ENCODE measurements at regions not wholly inside any gene's neighbourhood (a gene's known extent, or its start where the extent isn't known, plus 50 kb on each side); places are given as distances from the start of the nearest gene placed in this dataset.
A peak's percentile ranks its signal among the peaks of the same experiment; 100 is the strongest.
"Not testable (repeated sequence)": the region's sequence is repeated elsewhere in the genome, so short reads cannot be mapped to it uniquely, and the experiment has no call there.

DNA sequence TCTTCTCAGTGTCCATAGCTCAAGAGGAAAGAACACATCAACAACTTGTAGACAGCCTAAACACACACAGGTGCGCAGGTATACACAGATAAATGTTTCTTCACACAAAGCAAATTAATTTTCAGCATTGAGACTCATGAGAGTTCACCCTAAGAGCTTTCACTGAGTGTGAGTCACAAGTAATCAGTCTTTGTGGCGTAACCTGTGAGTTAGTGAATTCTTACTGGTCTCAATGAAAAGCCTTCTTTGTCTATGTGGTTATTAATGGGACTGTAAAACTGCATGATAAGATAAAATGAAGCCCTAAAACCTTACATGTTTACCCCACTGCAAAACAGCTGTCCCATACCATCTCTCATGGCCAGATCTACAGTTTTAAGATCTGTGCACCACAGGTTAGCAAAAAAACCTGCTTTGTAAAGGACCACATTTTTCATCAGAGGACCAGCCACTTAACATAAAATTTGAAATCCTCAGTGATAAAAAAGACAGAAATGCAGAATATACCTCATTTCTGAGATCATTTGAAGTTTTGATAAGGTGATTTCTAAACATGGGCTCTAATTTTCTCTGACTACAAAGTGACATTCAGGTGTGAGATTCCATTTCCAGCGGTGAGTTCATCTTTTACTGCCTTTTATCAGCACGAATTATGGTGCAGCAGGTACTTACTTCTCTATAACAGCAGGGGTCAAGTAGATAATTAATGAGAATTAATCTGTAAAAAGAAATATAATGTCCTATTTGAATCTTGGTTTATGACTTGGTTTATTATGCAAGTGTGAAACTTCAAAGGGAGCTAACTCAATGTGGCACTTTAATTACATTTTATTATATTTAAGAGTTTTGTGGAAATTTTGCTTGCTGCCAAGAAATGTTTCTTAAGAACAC, 335.7 kb upstream of the PIK3R1 start:
- Histone ChIP-seq H3K27ac (ENCODE audit: low read depth, low read length) (no peak overlapping the region), H3K9me3 (ENCODE audit: low read length) (no peaks in the 10 kb centered on the region), H3K36me3 (ENCODE audit: insufficient read depth, low read length) (no peaks in the 10 kb centered on the region), H3K4me3 (ENCODE audit: low read length) (no peak overlapping the region), H3K4me1 (ENCODE audit: insufficient read depth, low read length) (no peaks in the 10 kb centered on the region), H3K27me3 (ENCODE audit: insufficient read depth, low read length, poor library complexity, severe bottlenecking) (no peaks in the 10 kb centered on the region)
- H3K27me3 Mint-ChIP-seq: peaks cover 3 to 25% of the 10 kb centered on the region in 2 donors
- no peak overlapping the region for H3K27ac Mint-ChIP-seq
- peaks cover 0 to 2% (median 0%) of the 10 kb centered on the region in 5 donors for H3K9me3 Mint-ChIP-seq
- ChIA-PET POLR2A (no interaction called here), CTCF (no interaction called here)
- DNase-seq: no peak
- H3K36me3 Mint-ChIP-seq: peaks cover 0 to 2% (median 0%) of the 10 kb centered on the region in 3 donors
- H3K4me3 Mint-ChIP-seq: no peak overlapping the region
- no peaks in the 10 kb centered on the region for H3K4me1 Mint-ChIP-seq

DNA sequence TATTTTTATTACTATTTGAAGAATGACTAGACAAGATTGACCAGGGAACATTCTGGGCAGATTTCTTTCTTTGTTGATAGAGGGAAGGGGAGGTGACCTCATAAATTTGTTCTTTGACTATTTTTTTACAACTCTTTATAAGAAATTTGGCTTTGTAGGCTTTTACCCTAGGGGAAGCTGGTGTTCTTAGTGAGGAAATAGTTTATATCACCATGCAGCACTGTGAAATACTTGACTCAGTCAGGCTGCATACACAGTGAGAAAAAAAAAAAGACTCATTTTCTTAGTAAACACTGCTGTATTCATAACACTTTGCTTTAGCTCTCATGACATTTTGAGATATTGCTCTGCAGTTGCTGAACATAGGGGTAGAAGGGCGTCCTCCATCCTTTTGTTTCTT, 336.6 kb upstream of the PIK3R1 start:
- no peak overlapping the region for H3K4me3 ChIP-seq (ENCODE audit: low read length)
- peaks cover 3 to 25% of the 10 kb centered on the region in 2 donors for H3K27me3 Mint-ChIP-seq

DNA sequence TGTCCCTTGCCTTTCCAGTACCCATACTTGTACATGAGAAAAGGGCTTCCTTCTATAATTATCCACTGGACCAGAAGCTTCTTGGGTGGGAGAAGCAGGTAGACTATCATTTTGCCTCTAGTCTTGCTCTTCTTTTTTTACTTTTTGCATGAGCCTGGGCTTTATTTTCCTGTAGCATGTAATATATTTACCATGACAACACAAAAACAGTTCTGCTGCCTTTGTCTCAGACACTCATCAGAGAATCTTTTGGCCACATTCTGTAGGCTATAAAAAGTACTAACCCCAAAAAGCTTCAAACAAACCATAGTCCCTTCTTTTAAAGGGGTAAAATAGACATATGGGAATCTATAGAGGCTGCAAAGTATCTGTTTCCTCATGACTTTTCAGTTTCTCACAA, 339.2 kb upstream of the PIK3R1 start:
- Mint-ChIP-seq H3K27me3 (peaks cover 3 to 29% of the 10 kb centered on the region in 2 donors), H3K36me3 (peaks cover 0 to 2% (median 0%) of the 10 kb centered on the region in 3 donors), H3K27ac (no peak overlapping the region), H3K4me1 (no peaks in the 10 kb centered on the region), H3K9me3 (peaks cover 0 to 2% (median 0%) of the 10 kb centered on the region in 5 donors), H3K4me3 (no peak overlapping the region)
- no peaks in the 10 kb centered on the region for H3K36me3 ChIP-seq (ENCODE audit: insufficient read depth, low read length)
- no peak for DNase-seq
- no peaks in the 10 kb centered on the region for H3K9me3 ChIP-seq (ENCODE audit: low read length)
- no peaks in the 10 kb centered on the region for H3K27me3 ChIP-seq (ENCODE audit: insufficient read depth, low read length, poor library complexity, severe bottlenecking)
- H3K4me1 ChIP-seq (ENCODE audit: insufficient read depth, low read length): no peaks in the 10 kb centered on the region
- no peak overlapping the region for H3K4me3 ChIP-seq (ENCODE audit: low read length)
- H3K27ac ChIP-seq (ENCODE audit: low read depth, low read length): no peak overlapping the region
- POLR2A ChIA-PET: no interaction called here
- CTCF ChIA-PET: no interaction called here

More for the DNA sequence above, 336.6 kb upstream of the PIK3R1 start:
- ChIA-PET CTCF (no interaction called here), POLR2A (no interaction called here)
- Mint-ChIP-seq H3K9me3 (peaks cover 0 to 2% (median 0%) of the 10 kb centered on the region in 5 donors), H3K4me3 (no peak overlapping the region), H3K27ac (peak overlapping the region in 1 of 8 donors; percentile 74), H3K4me1 (no peaks in the 10 kb centered on the region), H3K36me3 (peaks cover 0 to 2% (median 0%) of the 10 kb centered on the region in 3 donors)
- Histone ChIP-seq H3K36me3 (ENCODE audit: insufficient read depth, low read length) (no peaks in the 10 kb centered on the region), H3K9me3 (ENCODE audit: low read length) (no peaks in the 10 kb centered on the region), H3K4me1 (ENCODE audit: insufficient read depth, low read length) (no peaks in the 10 kb centered on the region), H3K27ac (ENCODE audit: low read depth, low read length) (no peak overlapping the region), H3K27me3 (ENCODE audit: insufficient read depth, low read length, poor library complexity, severe bottlenecking) (no peaks in the 10 kb centered on the region)
- DNase-seq: no peak

DNA sequence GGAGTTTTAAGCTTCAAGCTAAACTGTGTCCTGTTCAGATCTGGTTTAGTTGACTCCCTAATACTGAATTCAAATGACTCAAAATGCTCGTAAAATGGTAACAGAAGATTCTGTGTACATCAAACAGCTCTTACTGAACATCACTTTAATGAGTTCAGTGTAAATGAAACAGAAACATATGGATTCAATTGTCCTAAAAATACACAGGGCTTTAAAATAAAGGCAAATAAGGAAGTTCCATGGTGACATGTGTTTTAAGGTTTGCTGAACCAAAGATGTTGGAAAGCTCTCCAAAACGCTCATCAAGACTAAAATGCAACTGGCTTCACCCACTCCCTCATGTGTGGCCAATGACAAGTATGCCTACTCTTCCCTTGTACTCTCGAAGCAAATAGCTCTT, 340.0 kb upstream of the PIK3R1 start:
- Mint-ChIP-seq H3K36me3 (peaks cover 0 to 2% (median 0%) of the 10 kb centered on the region in 3 donors), H3K9me3 (peaks cover 0 to 2% (median 0%) of the 10 kb centered on the region in 5 donors), H3K4me3 (no peak overlapping the region), H3K4me1 (no peaks in the 10 kb centered on the region), H3K27me3 (peaks cover 1 to 24% of the 10 kb centered on the region in 2 donors), H3K27ac (no peak overlapping the region)
- H3K4me3 ChIP-seq (ENCODE audit: low read length): no peak overlapping the region
- H3K4me1 ChIP-seq (ENCODE audit: insufficient read depth, low read length): no peaks in the 10 kb centered on the region
- CTCF ChIA-PET: no interaction called here
- H3K27me3 ChIP-seq (ENCODE audit: insufficient read depth, low read length, poor library complexity, severe bottlenecking): no peaks in the 10 kb centered on the region
- DNase-seq: no peak
- no peaks in the 10 kb centered on the region for H3K9me3 ChIP-seq (ENCODE audit: low read length)
- H3K27ac ChIP-seq (ENCODE audit: low read depth, low read length): no peak overlapping the region
- POLR2A ChIA-PET: no interaction called here
- H3K36me3 ChIP-seq (ENCODE audit: insufficient read depth, low read length): no peaks in the 10 kb centered on the region

DNA sequence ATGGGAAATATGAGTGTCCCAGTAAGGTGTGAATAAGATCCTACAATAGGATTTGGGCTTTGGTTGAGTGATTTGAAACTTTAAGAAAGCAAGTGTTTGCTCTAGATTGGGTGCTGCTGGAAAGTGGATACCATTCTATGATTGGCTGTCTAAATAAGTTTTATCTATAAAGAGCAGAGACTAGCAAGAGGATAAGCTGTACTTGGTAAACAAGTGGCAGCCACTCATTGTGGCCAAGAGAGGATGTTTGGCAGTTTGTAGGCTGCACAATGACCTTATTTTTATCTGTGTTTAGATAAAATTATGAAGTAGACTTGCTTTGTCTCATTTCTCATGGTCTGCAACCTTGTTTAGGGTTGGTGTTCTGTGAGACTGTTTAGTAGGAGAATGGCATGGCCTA, 341.6 kb upstream of the PIK3R1 start:
- DNase-seq: no peak
- no peak overlapping the region for H3K4me3 Mint-ChIP-seq
- H3K9me3 Mint-ChIP-seq: peaks cover 0 to 2% (median 0%) of the 10 kb centered on the region in 5 donors
- H3K4me3 ChIP-seq (ENCODE audit: low read length): no peak overlapping the region
- H3K27ac ChIP-seq (ENCODE audit: low read depth, low read length): no peak overlapping the region
- no peaks in the 10 kb centered on the region for H3K4me1 ChIP-seq (ENCODE audit: insufficient read depth, low read length)
- H3K9me3 ChIP-seq (ENCODE audit: low read length): no peaks in the 10 kb centered on the region
- no peaks in the 10 kb centered on the region for H3K4me1 Mint-ChIP-seq
- peaks cover 4 to 20% of the 10 kb centered on the region in 2 donors for H3K27me3 Mint-ChIP-seq
- H3K27me3 ChIP-seq (ENCODE audit: insufficient read depth, low read length, poor library complexity, severe bottlenecking): no peaks in the 10 kb centered on the region
- ChIA-PET CTCF (no interaction called here), POLR2A (no interaction called here)
- no peaks in the 10 kb centered on the region for H3K36me3 Mint-ChIP-seq
- no peak overlapping the region for H3K27ac Mint-ChIP-seq
- no peaks in the 10 kb centered on the region for H3K36me3 ChIP-seq (ENCODE audit: insufficient read depth, low read length)

DNA sequence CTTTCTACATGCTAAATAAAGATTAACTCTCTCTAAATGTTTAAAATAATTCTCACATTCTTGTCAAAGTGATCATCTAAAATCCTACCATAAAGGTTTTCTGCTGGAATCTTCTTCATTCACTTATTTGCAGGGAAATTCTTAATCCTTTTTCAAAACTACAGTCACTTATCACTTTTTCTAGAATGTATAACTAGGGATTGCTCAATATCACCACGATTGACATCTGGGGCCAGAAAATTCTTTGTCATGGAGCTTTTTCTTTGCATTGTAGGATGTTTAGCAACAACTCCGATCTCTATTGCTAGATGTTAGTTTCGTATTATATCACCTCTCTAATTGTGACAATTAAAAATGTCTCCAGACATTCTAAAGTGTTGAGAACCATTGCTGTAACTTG, 344.9 kb upstream of the PIK3R1 start:
- Histone ChIP-seq H3K9me3 (ENCODE audit: low read length) (no peaks in the 10 kb centered on the region), H3K4me3 (ENCODE audit: low read length) (no peak overlapping the region)
- CTCF ChIA-PET: no interaction called here

DNA sequence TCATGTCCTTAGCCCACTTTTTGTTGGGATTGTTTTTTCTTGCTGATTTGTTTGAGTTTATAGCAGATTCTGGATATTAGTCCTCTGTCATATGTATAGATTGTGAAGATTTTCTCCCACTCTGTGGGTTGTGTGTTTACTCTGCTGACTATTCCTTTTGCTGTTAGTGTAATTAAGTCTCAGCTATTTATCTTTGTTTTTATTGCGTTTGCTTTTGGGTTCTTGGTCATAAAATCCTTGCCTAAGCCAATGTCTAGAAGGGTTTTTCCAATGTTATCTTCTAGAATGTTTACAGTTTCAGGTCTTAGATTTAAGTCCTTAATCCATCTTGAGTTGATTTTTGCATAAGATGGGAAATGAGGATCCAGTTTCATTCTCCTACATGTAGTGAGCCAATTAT, 351.2 kb upstream of the PIK3R1 start:
- peaks cover 5 to 11% of the 10 kb centered on the region in 2 donors for H3K27me3 Mint-ChIP-seq
- H3K4me1 ChIP-seq (ENCODE audit: insufficient read depth, low read length); H3K36me3 ChIP-seq (ENCODE audit: insufficient read depth, low read length); POLR2A ChIA-PET; H3K9me3 ChIP-seq (ENCODE audit: low read length); DNase-seq; H3K27ac ChIP-seq (ENCODE audit: low read depth, low read length); H3K36me3 Mint-ChIP-seq; H3K27me3 ChIP-seq (ENCODE audit: insufficient read depth, low read length, poor library complexity, severe bottlenecking); H3K4me3 Mint-ChIP-seq; H3K27ac Mint-ChIP-seq; H3K9me3 Mint-ChIP-seq; H3K4me1 Mint-ChIP-seq; CTCF ChIA-PET; H3K4me3 ChIP-seq (ENCODE audit: low read length): not testable (repeated sequence)

More for the DNA sequence above, 344.9 kb upstream of the PIK3R1 start:
- H3K27ac ChIP-seq (ENCODE audit: low read depth, low read length): no peak overlapping the region
- H3K27me3 ChIP-seq (ENCODE audit: insufficient read depth, low read length, poor library complexity, severe bottlenecking): no peaks in the 10 kb centered on the region
- no peak overlapping the region for H3K27ac Mint-ChIP-seq
- H3K9me3 Mint-ChIP-seq: peaks cover 0 to 1% (median 0%) of the 10 kb centered on the region in 5 donors
- H3K4me1 Mint-ChIP-seq: no peaks in the 10 kb centered on the region
- DNase-seq: no peak
- peaks cover 5 to 23% of the 10 kb centered on the region in 2 donors for H3K27me3 Mint-ChIP-seq
- no peaks in the 10 kb centered on the region for H3K36me3 ChIP-seq (ENCODE audit: insufficient read depth, low read length)
- H3K4me1 ChIP-seq (ENCODE audit: insufficient read depth, low read length): no peaks in the 10 kb centered on the region
- no peak overlapping the region for H3K4me3 Mint-ChIP-seq
- POLR2A ChIA-PET: no interaction called here
- H3K36me3 Mint-ChIP-seq: no peaks in the 10 kb centered on the region

DNA sequence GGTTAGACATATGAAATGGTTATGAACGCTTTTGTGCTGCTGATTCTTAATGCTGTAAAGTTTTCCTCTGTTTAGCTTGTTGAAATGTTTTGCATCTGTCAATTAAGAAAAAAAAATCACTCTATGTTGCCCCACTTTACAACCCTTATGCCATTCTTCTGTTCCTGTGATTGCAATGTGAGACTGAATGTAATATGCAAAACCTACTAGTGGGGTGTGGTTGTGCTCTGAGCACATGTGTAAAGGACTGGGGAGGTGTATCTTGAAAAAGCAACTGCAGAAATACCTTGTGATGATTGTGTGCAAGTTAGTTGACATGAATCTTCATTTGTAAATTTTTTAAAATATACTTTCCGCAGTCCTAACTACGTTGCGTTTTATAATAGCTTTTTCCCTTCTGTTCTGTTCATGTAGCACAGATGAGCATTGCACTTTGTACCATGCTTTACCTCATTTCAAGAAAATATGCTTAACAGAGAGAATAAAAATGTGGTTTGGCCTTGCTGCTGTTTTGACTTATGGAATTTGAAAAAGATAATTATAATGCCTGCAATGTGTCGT, 357.0 kb upstream of the PIK3R1 start:
- H3K4me1 ChIP-seq (ENCODE audit: insufficient read depth, low read length): no peaks in the 10 kb centered on the region
- no peak overlapping the region for H3K27ac ChIP-seq (ENCODE audit: low read depth, low read length)
- DNase-seq: no peak
- CTCF ChIA-PET: no interaction called here
- Mint-ChIP-seq H3K27me3 (peaks cover 0 to 3% of the 10 kb centered on the region in 2 donors), H3K9me3 (peaks cover 0 to 3% (median 0%) of the 10 kb centered on the region in 5 donors), H3K36me3 (no peaks in the 10 kb centered on the region), H3K4me3 (no peak overlapping the region), H3K4me1 (no peaks in the 10 kb centered on the region), H3K27ac (no peak overlapping the region)
- H3K4me3 ChIP-seq (ENCODE audit: low read length): no peak overlapping the region
- POLR2A ChIA-PET: no interaction called here
- no peaks in the 10 kb centered on the region for H3K27me3 ChIP-seq (ENCODE audit: insufficient read depth, low read length, poor library complexity, severe bottlenecking)
- H3K9me3 ChIP-seq (ENCODE audit: low read length): no peaks in the 10 kb centered on the region
- H3K36me3 ChIP-seq (ENCODE audit: insufficient read depth, low read length): no peaks in the 10 kb centered on the region

Data from CD8-positive, alpha-beta memory T cell (primary cell).